Left renal cortex interstitium (tissue), 4 donors: ENCODE measurements at regions not wholly inside any gene's neighbourhood (a gene's known extent, or its start where the extent isn't known, plus 50 kb on each side); places are given as distances from the start of the nearest gene placed in this dataset.

ENCODE experiments used
- DNase-seq, 4 donors: peaks; one replicate each; pipeline ENCODE4 v3.0.0-alpha.2; 2013; ENCODE audit warnings: low read depth in 4 of 4, low spot score in 2 of 4, missing footprints in 1 of 4

DNA sequence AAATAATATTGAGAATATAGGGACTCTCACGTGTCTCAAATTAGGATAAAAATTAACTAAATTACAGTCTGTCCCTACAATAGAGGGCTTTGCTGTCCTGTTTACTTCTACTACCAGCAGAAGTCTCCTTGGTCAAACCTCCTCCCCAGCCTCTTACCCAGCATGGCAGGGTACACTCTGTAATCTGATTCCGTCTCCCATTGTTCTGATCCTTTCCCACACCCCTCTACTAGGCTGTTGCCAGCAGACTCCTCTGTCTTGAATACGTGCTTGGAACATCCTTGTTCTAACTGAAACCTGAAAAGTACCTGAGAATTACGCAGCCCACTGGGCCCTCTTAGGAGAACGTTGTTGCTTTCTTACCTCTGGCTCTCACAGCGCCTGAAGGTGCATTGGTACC lies 112.2 kb upstream of the PREP start:
- DNase-seq = no peak

DNA sequence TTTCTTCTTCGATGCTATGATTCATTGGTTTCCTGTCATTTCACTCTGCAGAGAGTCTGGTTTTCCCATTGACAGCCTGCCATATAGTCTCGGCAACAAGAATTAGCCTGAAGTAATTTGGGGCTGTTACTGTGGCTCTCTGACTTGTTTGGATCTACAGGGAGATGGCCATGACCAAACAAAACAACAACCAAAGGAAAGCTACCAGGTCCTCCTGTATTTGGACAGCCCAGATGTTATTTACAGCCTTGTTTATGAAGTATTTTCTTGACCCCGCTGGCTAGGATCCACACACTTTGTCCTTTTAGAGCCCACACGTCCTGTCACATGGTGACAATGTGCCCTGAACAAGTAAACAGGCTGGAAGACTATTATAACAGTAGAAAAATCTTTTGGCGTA lies 111.4 kb upstream of the PREP start:
- no peak for DNase-seq

DNA sequence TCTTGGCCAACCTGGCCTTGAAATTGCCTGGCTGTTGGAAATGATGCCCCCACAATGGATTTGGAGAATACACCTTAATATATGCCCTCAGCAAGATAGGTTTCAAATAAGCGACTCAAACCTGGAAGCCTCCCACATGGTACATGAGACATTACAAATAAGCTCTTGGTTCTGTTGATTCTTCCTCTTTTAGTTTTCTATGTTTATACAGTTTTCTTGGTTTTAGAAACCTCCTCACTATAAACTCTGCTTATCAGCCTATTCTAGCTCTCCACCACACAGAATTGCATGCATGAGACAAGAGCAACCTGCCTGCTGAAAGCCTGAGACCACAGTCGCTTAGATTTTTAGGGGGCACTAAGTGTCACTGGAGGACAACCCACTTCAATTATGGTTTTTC lies 108.8 kb upstream of the PREP start:
- DNase-seq = no peak

DNA sequence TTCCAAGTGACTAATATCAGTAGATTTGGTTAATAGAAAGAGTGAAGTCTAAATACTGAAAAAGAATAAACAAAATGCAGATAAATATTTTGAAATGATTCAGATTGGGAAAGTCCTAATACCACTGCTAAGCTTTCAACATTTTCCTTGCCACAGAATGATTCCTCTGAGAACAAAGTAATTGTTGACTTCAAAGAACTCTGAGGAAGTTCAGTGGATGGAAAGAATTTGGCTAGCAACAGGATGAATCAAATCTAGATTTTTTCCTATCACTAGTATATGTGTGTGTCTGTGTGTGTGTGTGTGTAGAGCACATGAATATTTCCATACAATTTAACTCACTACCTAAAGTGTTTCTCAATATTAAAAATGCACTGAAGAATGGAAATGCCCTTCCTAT lies 107.9 kb upstream of the PREP start:
- DNase-seq = no peak

DNA sequence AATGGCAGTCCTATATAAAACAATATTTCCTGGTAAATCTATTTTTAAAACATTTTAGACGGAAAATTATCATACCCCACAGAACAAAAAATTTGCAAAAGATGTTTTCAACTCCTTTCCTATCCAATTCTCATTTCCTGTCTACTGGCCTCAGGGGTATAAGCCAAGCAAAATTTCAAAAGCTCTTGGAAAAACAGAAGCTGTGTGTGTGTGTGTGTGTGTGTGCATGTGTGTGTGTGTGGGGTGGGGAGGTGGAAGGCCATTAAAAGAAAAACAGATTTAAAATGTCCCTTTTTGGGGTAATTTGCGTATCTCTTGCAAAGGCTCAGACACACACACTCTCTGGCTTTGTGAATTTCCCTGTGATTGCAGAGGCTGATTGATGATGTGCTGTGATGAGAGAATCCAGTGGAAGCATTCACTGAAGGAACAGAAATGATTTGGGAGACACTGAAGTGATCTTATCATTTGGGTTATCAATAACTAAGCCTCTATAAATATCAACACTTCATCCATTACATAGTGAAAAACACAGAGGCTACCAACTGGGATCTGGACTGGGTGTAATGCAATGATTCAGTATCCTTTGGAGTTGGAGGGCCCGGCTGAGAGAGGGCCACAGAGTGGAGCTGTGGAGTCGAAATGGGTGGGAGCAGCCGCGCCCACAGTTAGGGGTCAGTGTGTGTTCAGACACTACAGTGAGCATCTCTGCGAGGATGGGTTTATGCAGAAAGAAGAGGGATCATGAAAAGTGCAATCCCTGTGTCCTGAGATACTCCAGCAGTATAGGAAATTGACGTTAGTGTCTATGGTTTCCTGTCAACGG lies 106.8 kb upstream of the PREP start:
- DNase-seq = no peak

DNA sequence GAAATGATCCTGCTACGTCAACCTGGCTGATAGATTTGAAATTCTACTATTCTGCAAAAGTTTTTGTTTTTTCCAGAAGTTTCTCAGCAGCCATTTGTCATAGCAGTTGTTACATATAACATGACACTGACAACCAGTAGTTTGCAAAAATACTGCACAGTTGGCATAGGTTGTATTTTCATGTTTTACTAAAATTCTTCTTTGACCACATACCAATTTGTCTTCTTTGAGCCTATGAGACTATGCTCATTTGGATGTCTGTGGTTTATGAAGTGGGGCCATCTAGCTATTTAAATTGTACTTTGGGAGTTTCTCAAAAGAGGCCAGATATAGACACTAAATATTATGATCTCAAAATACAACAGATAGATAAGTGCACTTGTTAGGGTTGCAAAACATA lies 104.9 kb upstream of the PREP start:
- DNase-seq = no peak

DNA sequence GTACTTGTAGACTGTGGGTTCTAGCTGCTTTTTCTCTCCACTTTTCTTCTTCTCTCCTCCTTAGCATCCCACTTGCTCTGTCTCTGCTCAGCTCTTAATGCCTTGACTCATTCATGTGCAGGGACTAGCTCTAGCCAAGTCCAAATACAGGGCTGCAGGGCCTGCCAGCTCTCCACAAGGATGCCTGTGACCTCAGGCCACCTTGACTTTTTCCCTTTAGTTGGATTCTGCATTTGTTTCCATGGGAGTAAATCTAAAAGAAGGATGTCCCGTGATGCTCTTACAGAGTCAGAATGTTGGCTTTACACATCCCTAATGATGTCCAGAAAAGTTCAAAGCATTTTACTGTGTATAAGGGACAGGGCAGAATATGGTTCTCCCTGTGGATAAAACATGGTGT lies 101.8 kb upstream of the PREP start:
- DNase-seq = no peak

DNA sequence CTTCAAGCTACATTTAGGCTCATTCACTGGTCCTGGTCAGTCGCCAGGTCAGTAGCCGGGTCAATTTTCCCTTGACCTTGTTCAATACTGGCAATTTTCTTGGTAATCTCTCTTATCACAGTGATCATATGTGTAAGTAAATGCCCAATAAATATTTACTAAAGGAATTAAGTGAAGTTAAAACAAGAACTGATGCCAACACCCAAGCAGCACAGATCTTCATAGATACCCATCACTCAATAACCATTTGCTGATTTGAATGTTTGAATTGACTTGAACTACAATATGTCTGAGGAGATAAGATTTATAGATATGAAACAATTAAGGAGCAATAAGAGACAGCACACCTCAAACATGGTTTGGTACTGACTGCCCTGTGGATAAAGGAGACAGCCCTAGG lies 100.8 kb upstream of the PREP start:
- no peak for DNase-seq

DNA sequence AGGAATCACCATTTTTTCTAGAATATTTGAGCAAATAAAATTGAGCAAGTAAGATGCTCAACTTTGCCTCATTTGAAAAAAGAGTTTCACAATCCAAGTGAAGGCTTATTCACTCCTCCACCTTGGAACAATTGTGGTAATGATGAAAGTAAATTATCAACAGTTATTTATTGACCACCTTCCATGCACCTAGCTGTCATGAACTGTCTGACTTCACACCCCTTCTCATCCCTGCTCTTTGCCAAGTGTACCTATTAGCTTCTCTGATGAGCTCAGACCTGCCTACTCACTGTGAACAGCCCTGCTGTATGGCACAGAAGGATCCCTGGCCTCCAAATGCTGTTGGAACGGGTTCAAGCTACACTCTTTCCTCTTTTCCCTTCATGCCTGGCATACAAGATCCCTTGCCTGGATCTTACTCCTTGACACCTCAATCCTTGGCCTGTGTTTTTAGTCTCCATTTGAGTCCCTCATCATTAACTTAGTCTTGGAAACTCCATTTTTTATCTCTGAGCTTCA lies 99.0 kb upstream of the PREP start:
- no peak for DNase-seq

DNA sequence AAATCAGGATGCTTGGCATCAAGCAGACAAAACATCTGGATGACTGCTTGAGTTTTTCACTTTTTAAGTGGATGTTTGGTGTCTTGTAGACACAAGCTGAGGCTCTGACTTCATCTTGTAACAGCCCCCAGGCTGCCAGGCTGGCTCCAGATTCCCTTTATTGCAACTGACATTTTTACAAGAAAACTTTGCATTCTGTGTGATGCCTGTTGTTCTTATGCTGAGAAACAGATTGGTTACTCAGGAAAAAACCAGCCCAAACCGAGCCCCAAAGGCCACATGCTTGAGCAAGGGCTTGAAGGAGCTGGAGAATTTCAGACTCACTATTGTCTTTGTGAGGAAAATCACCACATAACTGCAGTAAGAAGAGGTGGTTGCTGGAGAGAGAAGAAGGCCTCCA lies 98.4 kb upstream of the PREP start:
- no peak for DNase-seq

DNA sequence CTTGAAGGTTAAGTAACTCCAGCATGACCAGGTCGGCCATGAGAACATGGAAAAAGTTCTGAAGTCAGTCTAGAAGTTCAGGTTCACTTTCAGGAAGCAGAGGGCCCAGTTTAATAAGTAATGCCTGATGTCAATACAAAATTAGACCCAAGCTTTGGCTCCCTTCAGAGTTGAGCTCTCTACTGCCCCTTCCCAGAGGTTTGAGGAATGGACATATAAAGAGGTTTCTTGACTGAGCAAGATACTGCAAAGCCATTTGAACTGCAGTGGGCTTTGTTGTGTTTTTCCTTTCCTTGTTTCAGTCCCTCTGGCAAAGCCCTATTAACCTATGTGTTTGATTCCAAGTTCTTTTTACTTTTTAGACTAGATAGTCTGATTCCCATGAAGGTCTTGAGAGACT lies 97.8 kb upstream of the PREP start:
- no peak for DNase-seq

DNA sequence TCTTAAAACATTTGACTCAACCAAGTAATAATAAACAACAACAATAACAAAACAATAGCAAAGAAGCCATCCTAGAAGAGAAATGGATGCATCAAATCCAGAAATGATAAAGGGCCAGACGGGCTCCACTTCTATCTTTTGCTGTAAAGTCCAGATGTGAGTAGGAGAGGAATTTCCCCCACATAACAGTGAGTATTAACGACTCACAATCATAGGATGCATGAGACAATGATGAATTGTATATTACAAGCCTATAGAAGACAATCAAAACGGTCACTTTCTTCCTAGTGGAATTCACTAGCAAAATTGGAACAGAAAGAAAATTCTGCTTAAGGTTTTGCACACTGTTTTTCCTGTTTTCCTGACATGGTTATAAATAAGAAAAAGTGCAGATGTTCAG lies 97.0 kb upstream of the PREP start:
- DNase-seq = no peak

DNA sequence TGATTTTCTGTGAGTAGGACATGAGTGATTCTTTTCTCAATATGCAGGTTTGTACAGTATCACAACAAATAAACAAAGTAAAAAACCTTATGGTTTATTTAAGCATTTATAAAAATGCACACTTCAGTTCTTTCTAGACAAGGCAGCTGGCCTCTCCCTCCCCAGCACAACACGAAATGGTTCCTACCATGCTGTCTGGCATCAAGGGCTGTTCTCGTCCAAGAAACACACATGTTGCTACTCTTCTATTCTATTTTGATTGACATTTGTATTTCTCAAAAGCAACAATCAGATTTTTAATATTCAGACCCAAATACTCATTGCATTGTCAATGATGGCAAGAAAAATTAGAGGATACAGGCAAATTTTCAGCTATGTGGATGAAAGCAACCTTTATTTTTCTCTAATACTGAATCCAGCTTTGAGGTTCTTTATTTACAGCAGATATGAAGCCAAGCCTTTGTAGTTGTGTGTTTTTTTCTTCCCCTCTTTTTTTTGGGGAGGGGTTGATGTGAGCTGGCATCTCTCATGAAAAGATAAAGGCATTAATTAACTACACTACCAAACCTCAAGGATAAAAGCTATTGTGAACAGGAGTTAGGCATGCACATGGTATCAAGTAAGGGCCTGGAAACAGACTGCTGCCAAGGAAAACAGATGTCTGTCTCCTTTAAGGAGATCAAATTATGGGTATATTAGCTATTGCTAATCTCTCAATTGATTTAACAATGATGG lies 96.4 kb upstream of the PREP start:
- DNase-seq = no peak

DNA sequence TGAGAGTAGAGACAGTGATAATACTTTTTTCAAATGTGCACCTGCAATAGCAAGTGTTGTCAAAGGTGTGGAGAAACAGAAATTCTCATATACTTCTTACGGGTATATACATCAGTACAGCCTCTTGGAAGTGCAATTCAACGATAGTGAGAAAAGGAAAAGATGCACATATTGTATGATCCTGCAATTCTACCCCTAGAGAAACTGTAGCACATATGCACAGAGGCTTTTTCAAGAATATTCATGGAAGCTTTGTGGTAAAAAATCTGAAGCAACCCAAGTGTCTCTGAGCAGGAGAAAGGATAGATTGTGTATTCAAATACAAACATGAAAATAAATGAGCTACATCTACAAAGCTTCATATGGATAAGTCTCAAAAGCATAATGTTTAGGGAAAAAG lies 94.7 kb upstream of the PREP start:
- DNase-seq = no peak

DNA sequence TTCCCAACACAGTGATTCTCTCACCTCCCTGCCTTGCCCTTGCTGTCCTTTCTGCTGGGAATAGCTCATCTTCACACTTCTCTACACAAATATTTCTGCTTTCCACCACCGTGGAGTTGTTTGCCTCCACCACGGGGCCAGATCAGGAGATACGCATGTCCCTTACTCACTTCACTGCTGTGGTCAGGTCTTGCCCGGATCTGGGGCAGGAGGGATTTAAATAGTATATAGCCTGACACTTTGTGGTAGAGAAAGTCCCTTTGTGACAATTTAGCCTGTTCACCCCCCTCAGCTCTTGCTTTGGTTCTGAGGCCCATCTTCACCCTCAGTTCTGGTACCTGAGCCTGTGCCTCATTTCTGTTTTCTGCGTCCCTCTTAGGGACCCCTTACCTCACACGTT lies 92.6 kb upstream of the PREP start:
- no peak for DNase-seq

DNA sequence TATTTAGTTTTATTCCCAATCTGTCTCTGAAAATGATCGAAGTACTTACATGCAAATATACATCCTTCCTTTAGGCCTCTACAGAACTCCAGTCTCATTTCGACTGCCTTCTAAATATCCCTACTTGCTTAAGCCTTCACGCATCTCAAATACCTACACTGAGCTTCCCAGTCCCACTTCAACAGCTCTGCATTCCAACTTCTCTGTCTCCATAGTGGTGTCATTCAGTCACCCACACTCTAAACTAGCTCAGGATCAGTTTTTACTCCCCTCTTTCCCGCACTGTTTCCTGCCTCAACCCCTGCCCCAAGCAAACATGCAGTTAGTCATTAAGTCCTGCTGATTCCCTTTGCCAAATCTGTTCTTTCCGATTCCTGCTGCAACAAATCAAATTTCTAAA lies 91.8 kb upstream of the PREP start:
- no peak for DNase-seq

DNA sequence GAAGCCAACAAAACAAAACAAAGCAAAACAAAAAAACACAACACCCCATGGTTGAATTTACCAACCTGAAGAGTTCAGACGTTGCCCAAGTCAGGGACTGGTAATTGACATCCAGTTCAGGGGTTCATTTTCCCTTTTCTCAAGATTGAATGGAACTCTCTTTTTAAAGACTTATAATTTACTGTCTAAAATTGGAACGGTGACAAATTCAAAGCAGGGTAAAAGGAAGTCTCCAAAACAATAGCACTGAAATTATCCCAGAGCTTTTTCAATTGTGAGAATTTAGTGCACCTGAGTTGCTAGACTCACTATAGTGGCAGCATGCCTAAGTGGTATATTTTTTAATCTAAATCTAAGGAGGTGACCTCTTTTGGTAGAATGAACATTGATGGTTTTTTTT lies 90.9 kb upstream of the PREP start:
- DNase-seq = no peak

DNA sequence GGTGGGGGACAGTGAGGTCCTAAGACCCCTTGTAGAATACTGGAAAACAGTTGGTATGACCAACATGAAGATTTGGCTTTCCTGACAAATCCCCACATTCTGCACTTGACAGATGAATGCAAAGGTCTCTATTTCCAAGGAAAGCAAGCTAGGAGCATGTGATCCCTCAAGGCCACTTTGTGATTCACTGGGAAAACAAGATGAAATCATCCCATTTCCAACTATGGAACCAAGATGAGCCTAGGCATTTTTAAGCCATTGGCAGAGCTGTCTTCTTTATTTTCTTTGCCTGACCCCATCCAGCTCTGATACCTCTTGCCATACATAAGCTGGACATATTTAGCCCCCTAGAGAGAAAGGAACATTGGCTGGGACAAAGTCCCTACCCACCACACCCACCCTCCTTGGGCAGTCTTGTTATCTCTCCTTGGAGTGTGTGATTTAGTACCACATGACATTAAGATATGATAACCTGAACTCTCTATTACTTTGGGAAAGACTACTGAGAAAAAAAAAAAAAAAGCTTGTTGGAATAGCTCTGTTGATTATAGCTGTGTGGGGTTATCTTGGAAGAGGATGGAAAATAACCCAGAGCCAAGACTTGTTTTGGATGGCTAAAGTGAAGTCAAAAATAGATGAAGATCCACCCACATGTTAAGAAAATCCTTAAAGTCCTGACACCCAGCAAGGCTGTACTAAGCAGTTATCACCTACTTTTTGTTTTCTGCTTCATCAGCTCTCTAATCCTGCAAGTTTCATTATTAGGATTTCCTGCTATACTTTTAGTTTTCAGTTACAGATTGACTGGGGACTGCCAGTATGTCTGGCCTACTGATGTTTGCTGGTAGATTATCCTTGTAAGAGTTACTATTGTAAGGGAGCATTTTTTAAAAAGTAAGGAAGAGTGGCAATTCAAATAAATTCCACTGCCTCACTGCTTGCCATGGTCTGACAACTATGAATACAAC lies 90.1 kb upstream of the PREP start:
- no peak for DNase-seq

DNA sequence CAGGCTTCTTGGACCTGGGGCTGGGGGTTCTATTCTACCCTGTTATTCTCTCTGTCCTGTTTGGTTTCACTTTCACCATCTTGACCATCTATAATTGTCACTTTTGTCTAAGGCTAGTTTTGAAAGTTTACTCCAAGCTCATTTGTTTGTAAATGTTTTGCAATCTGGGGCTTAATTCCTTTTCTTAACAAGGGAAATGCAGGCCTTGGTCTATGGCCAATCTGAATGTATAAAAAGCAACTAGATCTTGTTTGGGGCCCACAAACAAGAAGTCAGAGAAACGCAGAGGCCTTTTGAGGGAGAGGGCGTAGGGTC lies 86.3 kb upstream of the PREP start:
- no peak for DNase-seq

DNA sequence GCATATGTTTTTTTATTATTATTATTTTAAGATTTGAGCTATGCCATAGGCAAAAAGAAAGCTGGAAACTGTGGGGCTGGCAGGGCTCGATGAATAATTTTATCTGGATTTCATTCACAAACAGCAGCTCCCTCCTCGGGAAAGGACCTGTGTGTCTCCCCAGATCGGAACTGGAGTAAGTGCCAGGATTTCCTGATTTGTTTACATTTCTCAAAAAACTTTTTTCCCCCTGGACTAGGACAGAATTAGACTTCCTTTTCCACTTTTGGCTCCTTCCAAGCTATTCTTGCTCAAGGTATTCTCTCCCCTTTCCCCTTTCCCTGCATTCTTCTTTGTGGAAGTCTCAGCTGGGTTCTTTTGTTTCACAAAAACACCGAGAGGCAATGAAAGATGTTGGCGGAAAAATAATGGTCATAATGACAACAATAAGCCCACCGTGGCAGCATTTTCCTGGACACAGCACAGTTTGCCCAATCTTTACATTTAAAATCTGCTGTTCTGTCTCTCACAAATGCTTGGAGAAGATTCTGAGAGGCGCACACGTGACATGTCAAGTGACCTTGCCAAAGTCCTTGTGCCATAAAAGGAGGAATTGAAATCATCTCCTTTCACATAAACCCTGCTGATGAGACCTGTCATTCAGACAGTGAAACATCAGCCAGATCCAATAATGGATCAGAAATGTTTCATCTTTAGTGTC lies 85.8 kb upstream of the PREP start:
- DNase-seq = no peak
